Progenitor cell of endocrine pancreas (in vitro differentiated cells): ENCODE measurements at regions not wholly inside any gene's neighbourhood (a gene's known extent, or its start where the extent isn't known, plus 50 kb on each side); places are given as distances from the start of the nearest gene placed in this dataset.
"Not testable (repeated sequence)": the region's sequence is repeated elsewhere in the genome, so short reads cannot be mapped to it uniquely, and the experiment has no call there.

ENCODE experiments used
- DNase-seq: peaks from one replicate; pipeline ENCODE4 v3.0.0; 2021; ENCODE audit warnings: low spot score; ENCODE audit not compliant: unreplicated experiment
- H3K27ac Mint-ChIP-seq: 2 replicates; pipeline ENCODE4 v1.8.0; 2021; ENCODE audit warnings: mild to moderate bottlenecking, moderate library complexity, mixed read lengths
- H3K27me3 Mint-ChIP-seq: 2 replicates; pipeline ENCODE4 v1.8.0; 2021; ENCODE audit warnings: mixed read lengths
- H3K36me3 Mint-ChIP-seq: 2 replicates; pipeline ENCODE4 v1.8.0; 2022; ENCODE audit warnings: mixed read lengths; ENCODE audit not compliant: insufficient read depth
- H3K4me1 Mint-ChIP-seq: 2 replicates; pipeline ENCODE4 v1.8.0; 2021; ENCODE audit warnings: low read depth, mixed read lengths
- H3K4me3 Mint-ChIP-seq: 2 replicates; pipeline ENCODE4 v1.8.0; 2021; ENCODE audit warnings: low read depth, mild to moderate bottlenecking, moderate library complexity, mixed read lengths
- H3K9me3 Mint-ChIP-seq: 2 replicates; pipeline ENCODE4 v1.8.0; 2021; ENCODE audit warnings: low read depth, mixed read lengths
- TF ChIP-seq, protein P1 (sequence below): fragments of 200-600 bp; sonication (generic); IDR thresholded peaks from one replicate; pipeline ENCODE4 v1.5.0; 2021; ENCODE audit warnings: antibody characterized with exemption, mild to moderate bottlenecking; ENCODE audit not compliant: unreplicated experiment

DNA sequence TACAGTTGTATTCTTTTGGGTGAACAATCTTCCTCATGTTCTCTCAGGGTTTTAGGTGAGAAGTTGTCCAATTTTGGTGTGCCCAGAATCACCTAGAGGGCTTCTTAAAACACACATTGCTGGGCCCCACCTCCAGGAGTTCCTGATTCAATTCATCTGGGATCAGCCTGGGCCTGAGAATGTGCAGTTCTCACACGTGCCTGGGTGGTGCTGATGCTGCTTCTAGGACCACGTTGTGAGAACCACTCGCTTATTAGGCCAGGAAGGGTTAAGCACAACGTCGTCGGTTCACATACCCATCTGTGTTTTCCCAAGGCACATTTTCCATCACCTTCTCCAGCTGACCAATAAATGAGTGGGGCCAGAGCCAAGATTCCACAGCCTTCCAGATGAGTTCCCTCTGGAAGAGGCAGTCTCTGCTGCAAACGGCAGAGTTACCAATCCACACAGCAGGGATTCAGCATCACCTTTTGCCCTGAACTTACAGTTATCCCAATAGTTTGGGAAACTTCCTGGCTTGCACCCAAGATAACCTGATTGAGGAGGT is 277.7 kb upstream of the HNRNPA3 start:
- H3K9me3 Mint-ChIP-seq = no peaks in the 10 kb centered on the region
- DNase-seq = no peak
- no peaks in the 10 kb centered on the region for H3K36me3 Mint-ChIP-seq
- no peak overlapping the region for H3K27ac Mint-ChIP-seq
- no peak overlapping the region for H3K4me3 Mint-ChIP-seq
- no peaks in the 10 kb centered on the region for H3K4me1 Mint-ChIP-seq
- peaks cover 8% of the 10 kb centered on the region for H3K27me3 Mint-ChIP-seq
- TF ChIP-seq, protein P1, sequence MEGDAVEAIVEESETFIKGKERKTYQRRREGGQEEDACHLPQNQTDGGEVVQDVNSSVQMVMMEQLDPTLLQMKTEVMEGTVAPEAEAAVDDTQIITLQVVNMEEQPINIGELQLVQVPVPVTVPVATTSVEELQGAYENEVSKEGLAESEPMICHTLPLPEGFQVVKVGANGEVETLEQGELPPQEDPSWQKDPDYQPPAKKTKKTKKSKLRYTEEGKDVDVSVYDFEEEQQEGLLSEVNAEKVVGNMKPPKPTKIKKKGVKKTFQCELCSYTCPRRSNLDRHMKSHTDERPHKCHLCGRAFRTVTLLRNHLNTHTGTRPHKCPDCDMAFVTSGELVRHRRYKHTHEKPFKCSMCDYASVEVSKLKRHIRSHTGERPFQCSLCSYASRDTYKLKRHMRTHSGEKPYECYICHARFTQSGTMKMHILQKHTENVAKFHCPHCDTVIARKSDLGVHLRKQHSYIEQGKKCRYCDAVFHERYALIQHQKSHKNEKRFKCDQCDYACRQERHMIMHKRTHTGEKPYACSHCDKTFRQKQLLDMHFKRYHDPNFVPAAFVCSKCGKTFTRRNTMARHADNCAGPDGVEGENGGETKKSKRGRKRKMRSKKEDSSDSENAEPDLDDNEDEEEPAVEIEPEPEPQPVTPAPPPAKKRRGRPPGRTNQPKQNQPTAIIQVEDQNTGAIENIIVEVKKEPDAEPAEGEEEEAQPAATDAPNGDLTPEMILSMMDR = no peak

DNA sequence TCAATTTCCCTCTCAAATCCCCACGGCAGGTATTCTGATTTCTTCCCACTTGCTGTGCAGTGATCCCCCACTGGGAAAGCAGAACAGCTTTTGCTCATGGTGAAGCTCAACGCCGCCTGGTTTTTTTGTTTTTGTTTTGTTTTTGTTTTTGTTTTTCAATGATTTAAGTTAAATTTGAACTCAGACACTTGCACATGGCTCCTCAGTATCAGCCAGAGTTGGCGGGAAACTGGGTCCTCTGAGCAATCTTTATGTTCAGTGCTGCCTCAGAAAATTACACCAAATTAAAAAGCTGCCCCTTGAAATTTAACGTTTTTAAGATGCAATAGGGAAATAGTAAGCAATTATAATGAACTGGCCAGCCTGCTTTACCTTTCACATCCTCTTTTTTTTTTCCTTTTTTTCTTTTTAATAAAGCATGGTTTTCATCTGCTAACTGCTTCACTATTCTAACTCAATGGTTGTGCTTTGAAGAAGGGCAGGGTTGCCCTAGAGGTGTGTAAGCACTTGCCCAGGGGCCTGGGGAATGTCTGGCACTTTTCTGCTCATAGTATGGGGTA is 277.0 kb upstream of the HNRNPA3 start:
- Mint-ChIP-seq H3K36me3 (no peaks in the 10 kb centered on the region), H3K27ac (no peak overlapping the region), H3K9me3 (no peaks in the 10 kb centered on the region), H3K4me1 (peaks cover 3% of the 10 kb centered on the region), H3K4me3 (no peak overlapping the region), H3K27me3 (peaks cover 12% of the 10 kb centered on the region)
- DNase-seq = no peak
- TF ChIP-seq, protein P1 = no peak

GRCh38 chr2:176936410-176936809 is 276.2 kb upstream of the HNRNPA3 start:
- H3K9me3 Mint-ChIP-seq = no peaks in the 10 kb centered on the region
- TF ChIP-seq, protein P1 = no peak
- DNase-seq = no peak
- no peak overlapping the region for H3K27ac Mint-ChIP-seq
- peaks cover 12% of the 10 kb centered on the region for H3K27me3 Mint-ChIP-seq
- no peaks in the 10 kb centered on the region for H3K36me3 Mint-ChIP-seq
- no peak overlapping the region for H3K4me3 Mint-ChIP-seq
- peaks cover 3% of the 10 kb centered on the region for H3K4me1 Mint-ChIP-seq

GRCh38 chr2:176944998-176945397 is 267.6 kb upstream of the HNRNPA3 start:
- TF ChIP-seq, protein P1 = no peak
- H3K4me1 Mint-ChIP-seq = peaks cover 3% of the 10 kb centered on the region

GRCh38 chr2:176947754-176948153 is 264.8 kb upstream of the HNRNPA3 start:
- Mint-ChIP-seq H3K36me3 (no peaks in the 10 kb centered on the region), H3K9me3 (peaks cover 10% of the 10 kb centered on the region), H3K4me1 (no peaks in the 10 kb centered on the region), H3K27me3 (no peaks in the 10 kb centered on the region), H3K27ac (no peak overlapping the region), H3K4me3 (no peak overlapping the region)
- DNase-seq = no peak
- TF ChIP-seq, protein P1 = no peak

More at GRCh38 chr2:176944998-176945397, 267.6 kb upstream of the HNRNPA3 start:
- no peak overlapping the region for H3K4me3 Mint-ChIP-seq
- no peak for DNase-seq
- H3K36me3 Mint-ChIP-seq = no peaks in the 10 kb centered on the region
- peaks cover 5% of the 10 kb centered on the region for H3K9me3 Mint-ChIP-seq
- H3K27me3 Mint-ChIP-seq = peaks cover 3% of the 10 kb centered on the region
- H3K27ac Mint-ChIP-seq = no peak overlapping the region

DNA sequence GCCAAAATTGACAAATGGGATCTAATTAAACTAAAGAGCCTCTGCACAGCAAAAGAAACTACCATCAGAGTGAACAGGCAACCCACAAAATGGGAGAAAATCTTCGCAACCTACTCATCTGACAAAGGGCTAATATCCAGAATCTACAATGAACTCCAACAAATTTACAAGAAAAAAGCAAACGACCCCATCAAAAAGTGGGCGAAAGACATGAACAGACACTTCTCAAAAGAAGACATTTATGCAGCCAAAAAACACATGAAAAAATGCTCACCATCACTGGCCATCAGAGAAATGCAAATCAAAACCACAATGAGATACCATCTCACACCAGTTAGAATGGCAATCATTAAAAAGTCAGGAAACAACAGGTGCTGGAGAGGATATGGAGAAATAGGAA is 261.4 kb upstream of the HNRNPA3 start:
- DNase-seq, H3K4me3 Mint-ChIP-seq, H3K4me1 Mint-ChIP-seq, H3K27me3 Mint-ChIP-seq, H3K36me3 Mint-ChIP-seq, H3K27ac Mint-ChIP-seq: not testable (repeated sequence)
- peaks cover 10% of the 10 kb centered on the region for H3K9me3 Mint-ChIP-seq
